SK-N-MC (cell line): ENCODE measurements at regions not wholly inside any gene's neighbourhood (a gene's known extent, or its start where the extent isn't known, plus 50 kb on each side); places are given as distances from the start of the nearest gene placed in this dataset.

Source experiments
- EZH2 ChIP-seq: fragments of 200-600 bp; sonication (generic); IDR thresholded peaks from one replicate; pipeline ENCODE4 v1.6.1; 2017; ENCODE audit warnings: antibody characterized with exemption
- POLR2AphosphoS5 ChIP-seq: IDR thresholded peaks from 2 replicates; pipeline ENCODE4 v1.6.1; 2012; ENCODE audit warnings: mild to moderate bottlenecking, low read depth, low read length, borderline replicate concordance

DNA sequence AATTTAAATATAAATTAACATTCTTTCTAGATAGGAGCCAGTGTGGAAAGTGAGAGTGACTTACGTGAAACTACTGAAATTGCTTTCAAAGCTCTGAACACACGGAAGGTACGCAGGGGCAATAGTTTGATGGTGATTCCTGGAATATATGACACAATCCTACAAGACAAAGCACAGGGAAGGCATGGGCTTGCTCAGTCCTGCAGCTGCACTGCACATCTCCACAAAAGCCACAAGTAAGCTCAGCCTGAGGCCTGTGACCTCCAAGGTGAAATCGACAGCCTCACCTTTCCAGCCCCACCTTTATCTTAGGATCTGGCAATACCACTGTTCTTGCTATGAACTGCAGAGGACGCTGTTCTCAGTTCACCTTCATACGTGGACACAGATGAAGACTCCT is 109.3 kb upstream of the SCN10A start:
- TF ChIP-seq POLR2AphosphoS5 (no peak), EZH2 (no peak)
